GM12875 (cell line): ENCODE measurements at regions not wholly inside any gene's neighbourhood (a gene's known extent, or its start where the extent isn't known, plus 50 kb on each side); places are given as distances from the start of the nearest gene placed in this dataset.

Source experiments
- H3K4me3 ChIP-seq: one replicate; pipeline ENCODE4 v1.5.1; 2011; ENCODE audit warnings: low read depth, low read length, control low read depth
- CTCF ChIP-seq: IDR thresholded peaks from 2 replicates; pipeline ENCODE4 v1.5.1; 2011; ENCODE audit warnings: low read depth, mild to moderate bottlenecking, control low read depth, inconsistent platforms, low read length, moderate library complexity, borderline replicate concordance; ENCODE audit not compliant: insufficient read depth

GRCh38 chr9:105954517-105954916 lies 260.2 kb downstream of the TMEM38B start:
- no peak for TF ChIP-seq CTCF
- no peak overlapping the region for H3K4me3 ChIP-seq

GRCh38 chr9:105957830-105958229 lies 263.5 kb downstream of the TMEM38B start:
- no peak for TF ChIP-seq CTCF
- no peak overlapping the region for H3K4me3 ChIP-seq

DNA sequence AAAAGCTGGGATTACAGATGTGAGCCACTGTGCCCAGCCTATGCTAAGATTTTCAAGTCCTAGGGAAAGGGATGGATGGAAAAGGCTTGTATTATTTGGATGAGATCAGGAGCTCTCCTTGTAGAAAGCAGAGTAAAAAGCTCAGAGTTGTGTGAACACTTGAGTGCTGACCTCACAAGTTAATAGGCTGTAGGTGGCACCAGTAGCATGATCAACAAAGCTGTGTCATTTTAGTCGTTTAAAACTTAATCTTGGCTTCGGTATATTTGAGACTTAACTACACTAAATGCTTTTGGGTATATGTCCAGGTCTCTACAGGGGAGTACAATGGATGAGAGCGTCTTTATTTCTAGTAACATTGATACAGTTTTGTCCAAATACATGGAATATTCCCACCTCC lies 264.2 kb downstream of the TMEM38B start:
- TF ChIP-seq CTCF = no peak
- H3K4me3 ChIP-seq = no peak overlapping the region

DNA sequence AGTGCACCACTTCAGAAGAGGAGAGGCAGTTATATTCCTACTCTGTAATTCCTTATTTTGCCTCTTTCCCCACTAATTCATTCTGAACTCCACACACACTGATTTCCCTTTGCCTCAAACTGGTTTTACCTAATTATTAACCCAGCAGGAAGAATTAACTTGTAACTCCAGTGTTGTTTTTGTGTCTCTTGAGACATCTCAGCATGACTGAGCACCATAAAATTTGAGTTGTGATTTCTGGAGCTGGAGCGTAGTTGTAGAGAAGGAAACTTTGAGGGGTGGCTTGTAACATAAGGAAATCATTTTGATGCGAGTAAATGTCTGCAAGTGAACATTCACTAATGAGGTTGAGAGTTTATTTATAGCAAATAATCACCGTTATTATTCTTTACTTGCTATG lies 265.2 kb downstream of the TMEM38B start:
- no peak for TF ChIP-seq CTCF

DNA sequence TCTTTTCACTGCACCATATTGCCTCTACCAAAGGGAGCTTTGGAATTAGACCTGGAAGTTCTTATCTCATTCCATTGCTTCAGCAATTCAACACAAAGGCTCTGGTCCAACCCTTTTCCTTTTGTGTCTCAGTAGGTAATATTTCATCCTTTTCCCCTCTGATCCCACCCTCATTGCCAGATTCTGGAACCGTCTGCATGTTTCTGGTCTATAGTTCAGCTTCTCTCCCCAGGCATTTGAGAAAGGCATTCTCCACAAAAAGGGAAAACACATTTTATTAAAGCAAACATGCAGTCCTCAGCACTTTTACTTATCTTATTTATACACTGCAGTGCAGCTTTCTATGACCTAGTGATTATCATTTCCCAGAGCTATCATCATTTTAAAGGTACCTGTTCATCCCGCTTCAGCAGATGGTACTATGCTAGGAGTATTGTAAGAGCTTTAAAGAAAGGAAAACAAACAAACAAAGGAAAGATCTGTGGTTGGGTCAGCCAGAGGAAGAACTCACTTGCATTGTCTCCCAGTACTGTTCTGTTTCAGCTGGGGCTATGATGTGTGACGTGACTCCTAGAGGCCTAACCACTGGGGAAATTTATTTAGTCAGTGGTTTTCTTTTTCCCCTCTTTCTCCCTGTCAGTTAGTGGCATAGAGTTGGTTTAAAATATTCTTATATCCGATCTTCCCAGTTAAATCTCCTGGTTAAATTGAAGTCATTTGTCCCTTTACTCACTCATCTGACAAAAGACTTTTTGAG lies 269.2 kb downstream of the TMEM38B start:
- H3K4me3 ChIP-seq = no peak overlapping the region
- no peak for TF ChIP-seq CTCF

More for the DNA sequence above, 265.2 kb downstream of the TMEM38B start:
- no peak overlapping the region for H3K4me3 ChIP-seq

DNA sequence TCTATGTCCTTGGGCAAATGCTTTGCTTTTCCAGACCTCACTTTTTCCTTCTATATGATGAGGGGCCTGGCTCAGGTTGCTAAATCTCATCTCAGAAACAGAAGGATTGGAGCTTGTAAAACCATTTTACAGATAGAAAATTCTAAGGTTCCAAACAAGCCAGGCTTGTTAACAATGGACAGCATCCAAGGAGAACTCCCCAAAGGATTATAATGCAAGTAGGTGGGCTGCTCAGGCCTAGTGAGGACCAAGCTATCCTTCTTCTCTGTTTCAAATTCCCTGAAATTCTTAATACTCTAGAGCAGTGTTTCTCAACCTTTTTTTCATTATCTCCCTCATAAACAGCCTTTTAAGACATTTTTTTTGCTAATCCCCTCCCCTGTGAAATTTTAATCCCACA lies 269.8 kb downstream of the TMEM38B start:
- no peak overlapping the region for H3K4me3 ChIP-seq
- TF ChIP-seq CTCF = no peak

GRCh38 chr9:105966834-105967233 lies 272.5 kb downstream of the TMEM38B start:
- TF ChIP-seq CTCF = no peak
- H3K4me3 ChIP-seq = no peak overlapping the region
